Fibroblast of the aortic adventitia (primary cell): ENCODE measurements at regions not wholly inside any gene's neighbourhood (a gene's known extent, or its start where the extent isn't known, plus 50 kb on each side); places are given as distances from the start of the nearest gene placed in this dataset.
A peak's percentile ranks its signal among the peaks of the same experiment; 100 is the strongest.

Experiments used
- DNase-seq: peaks from one replicate; pipeline ENCODE4 v3.0.0-alpha.2; 2010; ENCODE audit warnings: low read depth
- H3K4me3 ChIP-seq: 2 replicates; pipeline ENCODE4 v1.5.1; 2011; ENCODE audit warnings: low read depth, mild to moderate bottlenecking, control low read depth, low read length, moderate library complexity
- CTCF ChIP-seq: IDR thresholded peaks from 2 replicates; pipeline ENCODE4 v1.5.1; 2011; ENCODE audit warnings: mild to moderate bottlenecking, low read length, control low read depth, inconsistent platforms; ENCODE audit not compliant: insufficient read depth

- H3K4me3 ChIP-seq = no peak overlapping the region
- DNase-seq = no peak
- TF ChIP-seq CTCF = no peak
These were observed 50.9 kb downstream of the DISP1 start for GRCh38 chr1:222865718-222866117.

- no peak for TF ChIP-seq CTCF
- no peak overlapping the region for H3K4me3 ChIP-seq
- DNase-seq = no peak
These were observed 52.5 kb downstream of the DISP1 start for GRCh38 chr1:222867316-222867715.

- no peak for TF ChIP-seq CTCF
- DNase-seq = no peak
- H3K4me3 ChIP-seq = no peak overlapping the region
These were observed 61.3 kb downstream of the DISP1 start for GRCh38 chr1:222876182-222876581.

GRCh38 chr1:222877854-222878253 is 63.0 kb downstream of the DISP1 start:
- DNase-seq = peak; percentile 65

GRCh38 chr1:222880587-222880986 is 65.7 kb downstream of the DISP1 start:
- DNase-seq = peak; percentile 67
- H3K4me3 ChIP-seq = no peak overlapping the region
- no peak for TF ChIP-seq CTCF

More at GRCh38 chr1:222877854-222878253, 63.0 kb downstream of the DISP1 start:
- no peak overlapping the region for H3K4me3 ChIP-seq
- no peak for TF ChIP-seq CTCF

- no peak for TF ChIP-seq CTCF
- H3K4me3 ChIP-seq = no peak overlapping the region
- DNase-seq = no peak
These were observed 71.5 kb downstream of the DISP1 start for GRCh38 chr1:222886194-222886854.

- TF ChIP-seq CTCF = no peak
- H3K4me3 ChIP-seq = no peak overlapping the region
- DNase-seq = peak; percentile 4
These were observed 72.1 kb downstream of the DISP1 start for GRCh38 chr1:222886878-222887351.
